Brain microvascular endothelial cell (primary cell): ENCODE measurements at regions not wholly inside any gene's neighbourhood (a gene's known extent, or its start where the extent isn't known, plus 50 kb on each side); places are given as distances from the start of the nearest gene placed in this dataset.

Experiments
- DNase-seq: peaks from one replicate; pipeline ENCODE4 v3.0.0-alpha.2; 2020
- H3K27ac ChIP-seq: fragments of 250-450 bp; sonication (Bioruptor Pico); 2 replicates; pipeline ENCODE4 v1.5.1; 2020; ENCODE audit warnings: mild to moderate bottlenecking, moderate library complexity
- H3K27me3 ChIP-seq: fragments of 250-450 bp; sonication (Bioruptor Pico); replicated peaks from 2 replicates; pipeline ENCODE4 v1.5.1; 2020; ENCODE audit warnings: mild to moderate bottlenecking
- H3K36me3 ChIP-seq: fragments of 250-450 bp; sonication (Bioruptor Pico); replicated peaks from 2 replicates; pipeline ENCODE4 v1.5.1; 2020; ENCODE audit warnings: mild to moderate bottlenecking
- H3K4me3 ChIP-seq: 2 replicates; pipeline ENCODE4 v1.5.1; 2011; ENCODE audit warnings: low read depth, mild to moderate bottlenecking, control low read depth, low read length, moderate library complexity
- in situ Hi-C: cut with HindIII; loops from 2 replicates; pipeline ENCODE4 v1.10.0; 2017; ENCODE audit warnings: low sequenced_read_pairs, low pct_ligation_motif_present
- TF ChIP-seq, protein P1 (sequence below): IDR thresholded peaks from 2 replicates; pipeline ENCODE4 v1.5.1; 2011; ENCODE audit warnings: low read depth, mild to moderate bottlenecking, moderate library complexity, low read length, control low read depth, inconsistent platforms; ENCODE audit errors: missing control alignments

DNA sequence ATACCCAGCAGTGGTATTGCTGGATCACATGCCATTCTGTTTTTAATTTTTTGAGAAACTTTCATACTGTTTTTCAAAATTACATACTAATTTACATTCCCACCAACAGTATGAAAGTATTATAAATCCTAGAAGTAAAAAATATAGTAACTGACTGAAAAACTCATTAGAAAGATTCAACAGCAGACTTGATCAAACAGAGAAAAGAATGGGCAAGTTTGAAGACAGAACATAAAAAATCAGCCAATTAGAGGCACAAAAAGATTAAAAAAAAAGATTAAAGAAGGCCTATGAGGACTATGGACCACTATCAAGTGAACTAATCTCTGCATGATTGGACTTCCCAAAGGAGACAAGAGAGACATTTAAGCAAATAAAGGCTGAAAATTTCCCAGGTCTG is 144.0 kb upstream of the GRIK2 start:
- Histone ChIP-seq H3K27ac (no peak overlapping the region), H3K4me3 (no peak overlapping the region), H3K36me3 (no peaks in the 10 kb centered on the region), H3K27me3 (no peaks in the 10 kb centered on the region)
- in situ Hi-C loops = no loop called here
- TF ChIP-seq, protein P1, sequence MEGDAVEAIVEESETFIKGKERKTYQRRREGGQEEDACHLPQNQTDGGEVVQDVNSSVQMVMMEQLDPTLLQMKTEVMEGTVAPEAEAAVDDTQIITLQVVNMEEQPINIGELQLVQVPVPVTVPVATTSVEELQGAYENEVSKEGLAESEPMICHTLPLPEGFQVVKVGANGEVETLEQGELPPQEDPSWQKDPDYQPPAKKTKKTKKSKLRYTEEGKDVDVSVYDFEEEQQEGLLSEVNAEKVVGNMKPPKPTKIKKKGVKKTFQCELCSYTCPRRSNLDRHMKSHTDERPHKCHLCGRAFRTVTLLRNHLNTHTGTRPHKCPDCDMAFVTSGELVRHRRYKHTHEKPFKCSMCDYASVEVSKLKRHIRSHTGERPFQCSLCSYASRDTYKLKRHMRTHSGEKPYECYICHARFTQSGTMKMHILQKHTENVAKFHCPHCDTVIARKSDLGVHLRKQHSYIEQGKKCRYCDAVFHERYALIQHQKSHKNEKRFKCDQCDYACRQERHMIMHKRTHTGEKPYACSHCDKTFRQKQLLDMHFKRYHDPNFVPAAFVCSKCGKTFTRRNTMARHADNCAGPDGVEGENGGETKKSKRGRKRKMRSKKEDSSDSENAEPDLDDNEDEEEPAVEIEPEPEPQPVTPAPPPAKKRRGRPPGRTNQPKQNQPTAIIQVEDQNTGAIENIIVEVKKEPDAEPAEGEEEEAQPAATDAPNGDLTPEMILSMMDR = no peak
- no peak for DNase-seq

DNA sequence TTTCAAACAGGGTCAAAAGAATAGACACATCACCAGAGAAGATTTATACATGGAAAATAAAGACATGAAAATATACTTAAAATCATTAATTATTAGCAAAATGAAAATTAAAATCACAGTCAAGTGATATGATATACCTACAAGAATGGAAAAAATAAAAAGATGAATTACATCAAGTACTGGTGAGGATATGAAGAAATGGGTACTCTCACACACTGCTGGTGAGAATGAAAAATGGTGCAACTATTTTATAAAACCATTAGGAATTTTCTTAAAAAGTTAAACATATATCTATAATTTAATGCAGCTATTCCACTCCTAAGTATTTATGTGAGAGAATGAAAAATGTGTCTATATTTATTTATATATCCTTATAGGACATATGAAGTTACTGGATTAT is 136.3 kb upstream of the GRIK2 start:
- H3K27me3 ChIP-seq = no peaks in the 10 kb centered on the region
- H3K27ac ChIP-seq = no peak overlapping the region
- TF ChIP-seq, protein P1 = no peak
- DNase-seq = no peak
- no peak overlapping the region for H3K4me3 ChIP-seq
- H3K36me3 ChIP-seq = no peaks in the 10 kb centered on the region
- in situ Hi-C loops = no loop called here

DNA sequence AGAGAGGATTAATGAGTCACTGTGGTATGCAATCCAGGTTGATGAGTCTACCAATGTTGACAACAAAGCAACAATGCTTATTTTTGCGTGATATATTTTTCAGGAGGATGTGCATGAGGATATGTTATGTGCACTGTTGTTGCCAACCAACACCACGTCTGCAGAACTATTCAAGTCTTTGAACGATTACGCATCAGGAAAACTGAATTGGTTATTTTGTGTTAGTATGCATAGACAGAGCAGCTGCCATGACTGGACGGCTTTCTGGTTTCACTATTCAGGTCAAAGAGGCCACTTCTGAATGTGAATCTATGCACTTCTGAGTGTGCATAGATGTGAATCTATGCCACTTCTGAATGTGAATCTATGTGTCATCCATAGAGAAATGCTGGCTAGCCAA is 134.0 kb upstream of the GRIK2 start:
- no peak overlapping the region for H3K27ac ChIP-seq
- no peaks in the 10 kb centered on the region for H3K27me3 ChIP-seq
- H3K36me3 ChIP-seq = no peaks in the 10 kb centered on the region
- DNase-seq = no peak
- TF ChIP-seq, protein P1 = no peak
- H3K4me3 ChIP-seq = no peak overlapping the region
- in situ Hi-C loops = no loop called here

DNA sequence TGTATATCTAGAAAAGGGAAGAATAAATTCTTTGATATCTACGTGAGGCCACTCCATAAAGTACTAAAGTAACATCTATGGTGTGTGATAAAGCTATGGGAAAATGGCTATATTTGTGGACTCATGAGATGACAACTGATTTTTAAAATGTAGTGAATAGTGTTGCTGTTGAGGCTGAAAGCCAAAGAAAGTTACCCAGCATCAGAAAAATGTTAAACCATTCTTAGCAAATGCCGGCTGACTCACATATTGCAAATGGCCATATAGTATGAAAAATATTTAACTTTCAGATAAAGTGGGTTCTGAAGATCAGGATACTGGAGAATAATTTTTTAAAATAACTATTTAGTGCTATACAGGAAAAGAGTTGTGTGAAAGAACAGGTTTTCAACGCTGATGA is 129.9 kb upstream of the GRIK2 start:
- Histone ChIP-seq H3K27me3 (no peaks in the 10 kb centered on the region), H3K36me3 (no peaks in the 10 kb centered on the region), H3K27ac (no peak overlapping the region), H3K4me3 (no peak overlapping the region)
- DNase-seq = peak; percentile 14
- TF ChIP-seq, protein P1 = no peak
- in situ Hi-C loops = no loop called here

DNA sequence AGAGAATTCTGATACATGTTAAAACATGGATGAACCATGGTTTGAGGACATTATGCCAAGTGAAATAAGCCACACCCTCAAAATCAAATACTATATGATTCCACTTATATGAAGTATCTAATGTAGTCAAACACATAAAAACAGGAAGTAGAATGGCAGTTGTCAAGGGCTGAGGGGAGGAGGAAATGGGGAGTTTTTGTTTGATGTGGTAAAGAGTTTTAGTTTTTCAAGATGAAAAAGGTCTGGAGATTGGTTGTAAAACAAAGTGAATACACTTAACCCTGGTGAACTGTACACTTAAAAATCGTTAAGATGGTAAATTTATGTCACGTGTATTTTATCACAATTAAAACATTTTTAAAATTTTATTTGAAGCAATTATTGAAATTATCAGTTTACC is 127.4 kb upstream of the GRIK2 start:
- Histone ChIP-seq H3K27me3 (no peaks in the 10 kb centered on the region), H3K4me3 (no peak overlapping the region), H3K27ac (no peak overlapping the region), H3K36me3 (no peaks in the 10 kb centered on the region)
- in situ Hi-C loops = no loop called here
- TF ChIP-seq, protein P1 = no peak
- no peak for DNase-seq

DNA sequence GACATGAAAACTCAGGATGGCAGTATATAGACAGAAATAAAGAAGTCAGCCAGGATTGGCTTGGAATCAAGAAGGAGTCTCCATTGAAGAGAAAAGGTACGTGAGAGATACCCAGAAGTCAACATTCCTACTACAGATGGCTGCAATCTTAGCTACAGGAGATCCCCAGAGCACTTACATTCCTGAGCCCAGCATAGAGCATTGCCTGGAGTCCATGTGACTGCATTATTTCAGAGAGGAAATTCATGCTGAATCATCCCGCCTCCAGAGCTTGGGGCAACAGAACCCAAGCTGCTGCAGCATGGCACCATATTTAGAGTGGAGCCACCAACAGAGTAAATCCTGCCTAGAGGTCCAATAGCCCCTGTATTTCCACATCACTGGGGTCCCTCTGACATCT is 125.0 kb upstream of the GRIK2 start:
- H3K27ac ChIP-seq = no peak overlapping the region
- TF ChIP-seq, protein P1 = no peak
- DNase-seq = peak; percentile 20
- H3K36me3 ChIP-seq = no peaks in the 10 kb centered on the region
- in situ Hi-C loops = no loop called here
- no peak overlapping the region for H3K4me3 ChIP-seq
- H3K27me3 ChIP-seq = no peaks in the 10 kb centered on the region
